OCI-LY3 (cell line): ENCODE measurements at regions not wholly inside any gene's neighbourhood (a gene's known extent, or its start where the extent isn't known, plus 50 kb on each side); places are given as distances from the start of the nearest gene placed in this dataset.

Source experiments
- H2AFZ ChIP-seq: fragments of 200-600, 300-600 bp; shearing (Covaris generic); 2 replicates; pipeline ENCODE4 v1.6.0; 2014; ENCODE audit warnings: antibody characterized with exemption, low read depth, low read length
- H3K27ac ChIP-seq: fragments of 200-600, 300-600 bp; sonication (generic); 2 replicates; pipeline ENCODE4 v1.5.1; 2014; ENCODE audit warnings: mild to moderate bottlenecking, low read length, moderate library complexity, mixed read lengths
- H3K27me3 ChIP-seq: fragments of 200-600, 300-600 bp; sonication (generic); 2 replicates; pipeline ENCODE4 v1.6.1; 2014; ENCODE audit warnings: low read depth, low read length, mixed read lengths
- H3K36me3 ChIP-seq: fragments of 200-600, 300-600 bp; sonication (generic); replicated peaks from 2 replicates; pipeline ENCODE3; 2014; ENCODE audit warnings: low read depth, low read length, mixed read lengths
- H3K4me1 ChIP-seq: fragments of 300-600, 200-600 bp; sonication (generic); 2 replicates; pipeline ENCODE4 v1.6.1; 2014; ENCODE audit warnings: low read length, mixed read lengths
- H3K4me2 ChIP-seq: fragments of 200-600, 300-600 bp; sonication (generic); 2 replicates; pipeline ENCODE4 v1.6.1; 2014; ENCODE audit warnings: low read length, mixed read lengths
- H3K4me3 ChIP-seq: fragments of 300-600, 200-600 bp; sonication (generic); 2 replicates; pipeline ENCODE4 v1.5.1; 2014; ENCODE audit warnings: antibody characterized with exemption, mild to moderate bottlenecking, low read length, moderate library complexity
- H3K79me2 ChIP-seq: fragments of 300-600, 200-600 bp; shearing (Covaris generic); 2 replicates; pipeline ENCODE4 v1.6.1; 2014; ENCODE audit warnings: mild to moderate bottlenecking, low read length, mixed read lengths
- H3K9ac ChIP-seq: fragments of 300-600, 200-600 bp; shearing (Covaris generic); 2 replicates; pipeline ENCODE4 v1.6.0; 2014; ENCODE audit warnings: mild to moderate bottlenecking, low read length, moderate library complexity
- H3K9me3 ChIP-seq: fragments of 200-600, 300-600 bp; shearing (Covaris generic); 2 replicates; pipeline ENCODE4 v1.6.1; 2014; ENCODE audit warnings: low read length, mixed read lengths; ENCODE audit not compliant: insufficient read depth
- H4K20me1 ChIP-seq: fragments of 200-600, 300-600 bp; sonication (generic); 2 replicates; pipeline ENCODE4 v1.6.1; 2016; ENCODE audit warnings: low read length, mixed read lengths; ENCODE audit not compliant: insufficient read depth
- CTCF ChIP-seq: fragments of 200-600, 300-600 bp; sonication (generic); IDR thresholded peaks from 2 replicates; pipeline ENCODE4 v1.5.1; 2014; ENCODE audit warnings: antibody characterized with exemption, low read length, low read depth
- EZH2phosphoT487 ChIP-seq: fragments of 200-600 bp; shearing (Covaris generic); IDR thresholded peaks from 2 replicates; pipeline ENCODE4 v1.6.1; 2018; ENCODE audit warnings: antibody characterized with exemption, mixed run types, low read depth

GRCh38 chr1:238596703-238597102 is 706.0 kb upstream of the ZP4 start:
- Histone ChIP-seq H3K36me3 (no peaks in the 10 kb centered on the region), H3K4me3 (no peak overlapping the region), H4K20me1 (no peaks in the 10 kb centered on the region), H3K27ac (no peak overlapping the region), H2AFZ (no peak overlapping the region), H3K9ac (no peak overlapping the region), H3K4me2 (no peak overlapping the region), H3K27me3 (no peaks in the 10 kb centered on the region), H3K9me3 (no peaks in the 10 kb centered on the region), H3K4me1 (no peaks in the 10 kb centered on the region), H3K79me2 (no peaks in the 10 kb centered on the region)
- TF ChIP-seq CTCF: no peak
- no peak for TF ChIP-seq EZH2phosphoT487

GRCh38 chr1:238592621-238593020 is 701.9 kb upstream of the ZP4 start:
- TF ChIP-seq EZH2phosphoT487 (no peak), CTCF (no peak)
- Histone ChIP-seq H3K4me3 (no peak overlapping the region), H3K9me3 (no peaks in the 10 kb centered on the region), H2AFZ (no peak overlapping the region), H3K4me2 (no peak overlapping the region), H3K79me2 (no peaks in the 10 kb centered on the region), H4K20me1 (no peaks in the 10 kb centered on the region), H3K9ac (no peak overlapping the region), H3K27ac (no peak overlapping the region), H3K4me1 (no peaks in the 10 kb centered on the region), H3K36me3 (no peaks in the 10 kb centered on the region), H3K27me3 (no peaks in the 10 kb centered on the region)

- Histone ChIP-seq H3K4me2 (no peak overlapping the region), H3K9ac (no peak overlapping the region), H3K9me3 (no peaks in the 10 kb centered on the region), H2AFZ (no peak overlapping the region), H3K27me3 (no peaks in the 10 kb centered on the region), H3K4me1 (no peaks in the 10 kb centered on the region), H3K79me2 (no peaks in the 10 kb centered on the region), H3K36me3 (no peaks in the 10 kb centered on the region), H3K27ac (no peak overlapping the region), H4K20me1 (no peaks in the 10 kb centered on the region), H3K4me3 (no peak overlapping the region)
- TF ChIP-seq EZH2phosphoT487: no peak
These were observed 699.2 kb upstream of the ZP4 start for GRCh38 chr1:238589843-238590435.

- no peak overlapping the region for H3K4me2 ChIP-seq
- no peak overlapping the region for H3K4me3 ChIP-seq
- H3K9me3 ChIP-seq: no peaks in the 10 kb centered on the region
- no peaks in the 10 kb centered on the region for H3K79me2 ChIP-seq
- H2AFZ ChIP-seq: no peak overlapping the region
- no peaks in the 10 kb centered on the region for H3K36me3 ChIP-seq
- no peaks in the 10 kb centered on the region for H3K4me1 ChIP-seq
- no peaks in the 10 kb centered on the region for H4K20me1 ChIP-seq
- TF ChIP-seq CTCF: no peak
- TF ChIP-seq EZH2phosphoT487: no peak
- H3K27ac ChIP-seq: no peak overlapping the region
- no peaks in the 10 kb centered on the region for H3K27me3 ChIP-seq
- H3K9ac ChIP-seq: no peak overlapping the region
These were observed 692.1 kb upstream of the ZP4 start for GRCh38 chr1:238582816-238583215.
